ENCODE measurements at regions not wholly inside any gene's neighbourhood (a gene's known extent, or its start where the extent isn't known, plus 50 kb on each side); places are given as distances from the start of the nearest gene placed in this dataset.

- H3K9me3 Mint-ChIP-seq: peaks cover 26% of the 10 kb centered on the region
- no peak for TF ChIP-seq CTCF (IDR thresholded peaks at IDR 0.05; ENCODE audit: unreplicated experiment)
- no peak for DNase-seq (ENCODE audit: low spot score in 2 of 2, unreplicated experiment in 2 of 2)
- H3K27me3 Mint-ChIP-seq (ENCODE audit: low read depth): peaks cover 31% of the 10 kb centered on the region
- no peak overlapping the region for H3K4me3 Mint-ChIP-seq
- no peaks in the 10 kb centered on the region for H3K36me3 Mint-ChIP-seq
- no peak overlapping the region for H3K27ac Mint-ChIP-seq
- peaks cover 4% of the 10 kb centered on the region for H3K4me1 Mint-ChIP-seq
Observed at GRCh38 chr3:69511361-69511760, 125.5 kb upstream of the FRMD4B start.

GRCh38 chr3:69510481-69511030 lies 124.7 kb upstream of the FRMD4B start:
- TF ChIP-seq CTCF (IDR thresholded peaks at IDR 0.05; ENCODE audit: unreplicated experiment): no peak
- Mint-ChIP-seq H3K27ac (no peak overlapping the region), H3K9me3 (peaks cover 26% of the 10 kb centered on the region)

GRCh38 chr3:69509288-69509687 lies 123.4 kb upstream of the FRMD4B start:
- Mint-ChIP-seq H3K4me3 (no peak overlapping the region), H3K4me1 (peaks cover 4% of the 10 kb centered on the region), H3K36me3 (no peaks in the 10 kb centered on the region), H3K9me3 (peaks cover 21% of the 10 kb centered on the region), H3K27ac (no peak overlapping the region), H3K27me3 (ENCODE audit: low read depth) (peaks cover 26% of the 10 kb centered on the region)
- DNase-seq (ENCODE audit: low spot score in 2 of 2, unreplicated experiment in 2 of 2): no peak
- TF ChIP-seq CTCF (IDR thresholded peaks at IDR 0.05; ENCODE audit: unreplicated experiment): no peak

More at GRCh38 chr3:69510481-69511030, 124.7 kb upstream of the FRMD4B start:
- Mint-ChIP-seq H3K36me3 (no peaks in the 10 kb centered on the region), H3K4me3 (no peak overlapping the region), H3K27me3 (ENCODE audit: low read depth) (peaks cover 29% of the 10 kb centered on the region), H3K4me1 (peaks cover 4% of the 10 kb centered on the region)
- DNase-seq (ENCODE audit: low spot score in 2 of 2, unreplicated experiment in 2 of 2): no peak

- peaks cover 4% of the 10 kb centered on the region for H3K4me1 Mint-ChIP-seq
- peaks cover 18% of the 10 kb centered on the region for H3K27me3 Mint-ChIP-seq (ENCODE audit: low read depth)
- no peak overlapping the region for H3K27ac Mint-ChIP-seq
- no peaks in the 10 kb centered on the region for H3K36me3 Mint-ChIP-seq
- H3K4me3 Mint-ChIP-seq: no peak overlapping the region
- DNase-seq (ENCODE audit: low spot score in 2 of 2, unreplicated experiment in 2 of 2): no peak
- H3K9me3 Mint-ChIP-seq: peaks cover 4% of the 10 kb centered on the region
- TF ChIP-seq CTCF (IDR thresholded peaks at IDR 0.05; ENCODE audit: unreplicated experiment): no peak
Observed at GRCh38 chr3:69505770-69506407, 120.0 kb upstream of the FRMD4B start.

GRCh38 chr3:69504232-69504631 lies 118.3 kb upstream of the FRMD4B start:
- no peaks in the 10 kb centered on the region for H3K36me3 Mint-ChIP-seq
- no peak for TF ChIP-seq CTCF (IDR thresholded peaks at IDR 0.05; ENCODE audit: unreplicated experiment)
- H3K9me3 Mint-ChIP-seq: peaks cover 4% of the 10 kb centered on the region
- no peak for DNase-seq (ENCODE audit: low spot score in 2 of 2, unreplicated experiment in 2 of 2)
- H3K4me1 Mint-ChIP-seq: no peaks in the 10 kb centered on the region
- H3K27me3 Mint-ChIP-seq (ENCODE audit: low read depth): peaks cover 15% of the 10 kb centered on the region
- no peak overlapping the region for H3K4me3 Mint-ChIP-seq
- no peak overlapping the region for H3K27ac Mint-ChIP-seq

Data from mesothelial cell of epicardium (in vitro differentiated cells).